Stimulated activated naive CD8-positive, alpha-beta T cell treated with anti-CD3 and anti-CD28 coated beads, Interleukin-15, amount 100 ng/mL, for 72 hours (primary cell): ENCODE measurements at regions not wholly inside any gene's neighbourhood (a gene's known extent, or its start where the extent isn't known, plus 50 kb on each side); places are given as distances from the start of the nearest gene placed in this dataset.
"Not testable (repeated sequence)": the region's sequence is repeated elsewhere in the genome, so short reads cannot be mapped to it uniquely, and the experiment has no call there.

Source experiments
- ATAC-seq: fragments of 150-1000 bp; cut with Tn5 transposase; 2 replicates; pipeline ENCODE4 v1.10.0; 2021; ENCODE audit warnings: mild to moderate bottlenecking, moderate library complexity
- DNase-seq, 2 donors: peaks; one replicate each; pipeline ENCODE4 v3.0.0; 2021 to 2022
- H3K27ac Mint-ChIP-seq, 2 donors: one replicate each; pipeline ENCODE4 v1.8.0; 2022; ENCODE audit warnings: mild to moderate bottlenecking in 2 of 2, mixed read lengths in 2 of 2, moderate library complexity in 2 of 2
- H3K27me3 Mint-ChIP-seq: one replicate; pipeline ENCODE4 v1.8.0; 2022; ENCODE audit warnings: mixed read lengths
- H3K4me1 Mint-ChIP-seq: one replicate; pipeline ENCODE4 v1.8.0; 2022; ENCODE audit warnings: mild to moderate bottlenecking, mixed read lengths
- H3K4me3 Mint-ChIP-seq, 2 donors: one replicate each; pipeline ENCODE4 v1.8.0; 2022; ENCODE audit warnings: mild to moderate bottlenecking in 2 of 2, mixed read lengths in 2 of 2, moderate library complexity in 1 of 2
- H3K9me3 Mint-ChIP-seq, 2 donors: one replicate each; pipeline ENCODE4 v1.8.0; 2022; ENCODE audit warnings: mixed read lengths in 2 of 2

GRCh38 chr16:35565626-35566025 lies 2106.2 kb downstream of the TP53TG3F start:
- H3K9me3 Mint-ChIP-seq, result peaks cover 8 to 39% of the 10 kb centered on the region in 2 donors
- no peaks in the 10 kb centered on the region for H3K27me3 Mint-ChIP-seq
- H3K27ac Mint-ChIP-seq, result no peak overlapping the region
- no peaks in the 10 kb centered on the region for H3K4me1 Mint-ChIP-seq
- no peak overlapping the region for H3K4me3 Mint-ChIP-seq
- ATAC-seq, result no peak
- no peak for DNase-seq

- no peak overlapping the region for H3K27ac Mint-ChIP-seq
- H3K27me3 Mint-ChIP-seq, result no peaks in the 10 kb centered on the region
- ATAC-seq (no peak), DNase-seq (no peak)
- H3K4me3 Mint-ChIP-seq, result no peak overlapping the region
- no peaks in the 10 kb centered on the region for H3K4me1 Mint-ChIP-seq
- H3K9me3 Mint-ChIP-seq, result peaks cover 4 to 46% of the 10 kb centered on the region in 2 donors
Measured at GRCh38 chr16:35569413-35569812, 2110.0 kb downstream of the TP53TG3F start.

- Mint-ChIP-seq H3K4me3 (no peak overlapping the region), H3K9me3 (peaks cover 4 to 46% of the 10 kb centered on the region in 2 donors), H3K27ac (no peak overlapping the region), H3K4me1 (no peaks in the 10 kb centered on the region), H3K27me3 (no peaks in the 10 kb centered on the region)
- ATAC-seq, result no peak
- DNase-seq, result no peak
Measured at GRCh38 chr16:35570946-35571345, 2111.5 kb downstream of the TP53TG3F start.

- ATAC-seq, result no peak
- no peak for DNase-seq
- no peak overlapping the region for H3K27ac Mint-ChIP-seq
- H3K27me3 Mint-ChIP-seq, result no peaks in the 10 kb centered on the region
- H3K4me3 Mint-ChIP-seq, result no peak overlapping the region
- peaks cover 4 to 55% of the 10 kb centered on the region in 2 donors for H3K9me3 Mint-ChIP-seq
- no peaks in the 10 kb centered on the region for H3K4me1 Mint-ChIP-seq
Measured at GRCh38 chr16:35572186-35572585, 2112.8 kb downstream of the TP53TG3F start.

GRCh38 chr16:35573407-35573806 lies 2114.0 kb downstream of the TP53TG3F start:
- H3K4me3 Mint-ChIP-seq, result no peak overlapping the region
- no peak overlapping the region for H3K27ac Mint-ChIP-seq
- peaks cover 10 to 60% of the 10 kb centered on the region in 2 donors for H3K9me3 Mint-ChIP-seq
- no peak for ATAC-seq
- H3K27me3 Mint-ChIP-seq, result no peaks in the 10 kb centered on the region
- no peak for DNase-seq
- H3K4me1 Mint-ChIP-seq, result no peaks in the 10 kb centered on the region

GRCh38 chr16:35574011-35574410 lies 2114.6 kb downstream of the TP53TG3F start:
- no peak overlapping the region for H3K27ac Mint-ChIP-seq
- no peaks in the 10 kb centered on the region for H3K4me1 Mint-ChIP-seq
- DNase-seq (no peak), ATAC-seq (no peak)
- H3K4me3 Mint-ChIP-seq, result no peak overlapping the region
- H3K27me3 Mint-ChIP-seq, result no peaks in the 10 kb centered on the region
- H3K9me3 Mint-ChIP-seq, result peaks cover 8 to 65% of the 10 kb centered on the region in 2 donors

GRCh38 chr16:35574454-35575431 lies 2115.3 kb downstream of the TP53TG3F start:
- peak; percentile 26 for ATAC-seq
- Mint-ChIP-seq H3K27me3 (no peaks in the 10 kb centered on the region), H3K4me3 (no peak overlapping the region), H3K9me3 (peaks cover 6 to 62% of the 10 kb centered on the region in 2 donors), H3K27ac (no peak overlapping the region), H3K4me1 (no peaks in the 10 kb centered on the region)
- DNase-seq, result no peak

- DNase-seq (no peak), ATAC-seq (no peak)
- Mint-ChIP-seq H3K9me3 (peaks cover 6 to 65% of the 10 kb centered on the region in 2 donors), H3K4me3 (no peak overlapping the region), H3K27me3 (no peaks in the 10 kb centered on the region), H3K4me1 (no peaks in the 10 kb centered on the region), H3K27ac (no peak overlapping the region)
Measured at GRCh38 chr16:35575432-35575821, 2116.0 kb downstream of the TP53TG3F start.

GRCh38 chr16:35585411-35585810 lies 2126.0 kb downstream of the TP53TG3F start:
- peaks cover 5 to 19% of the 10 kb centered on the region in 2 donors for H3K9me3 Mint-ChIP-seq
- no peak overlapping the region for H3K27ac Mint-ChIP-seq
- no peak for DNase-seq
- no peaks in the 10 kb centered on the region for H3K4me1 Mint-ChIP-seq
- H3K4me3 Mint-ChIP-seq, result no peak overlapping the region
- no peak for ATAC-seq
- H3K27me3 Mint-ChIP-seq, result no peaks in the 10 kb centered on the region

- peaks cover 10 to 12% of the 10 kb centered on the region in 2 donors for H3K9me3 Mint-ChIP-seq
- not testable (repeated sequence) for H3K27ac Mint-ChIP-seq, H3K27me3 Mint-ChIP-seq, H3K4me1 Mint-ChIP-seq, ATAC-seq, H3K4me3 Mint-ChIP-seq, DNase-seq
Measured at GRCh38 chr16:35590913-35591312, 2131.5 kb downstream of the TP53TG3F start.

- no peak for ATAC-seq
- H3K9me3 Mint-ChIP-seq, result peaks cover 32 to 44% of the 10 kb centered on the region in 2 donors
- no peak overlapping the region for H3K27ac Mint-ChIP-seq
Measured at GRCh38 chr16:35596467-35596866, 2137.1 kb downstream of the TP53TG3F start.

GRCh38 chr16:35598696-35599332 lies 2139.4 kb downstream of the TP53TG3F start:
- no peak overlapping the region for H3K4me3 Mint-ChIP-seq
- no peaks in the 10 kb centered on the region for H3K4me1 Mint-ChIP-seq
- H3K9me3 Mint-ChIP-seq, result peaks cover 25 to 40% of the 10 kb centered on the region in 2 donors
- H3K27me3 Mint-ChIP-seq, result no peaks in the 10 kb centered on the region
- no peak overlapping the region for H3K27ac Mint-ChIP-seq
- DNase-seq (no peak), ATAC-seq (no peak)

More at GRCh38 chr16:35596467-35596866, 2137.1 kb downstream of the TP53TG3F start:
- H3K4me1 Mint-ChIP-seq, result no peaks in the 10 kb centered on the region
- no peaks in the 10 kb centered on the region for H3K27me3 Mint-ChIP-seq
- H3K4me3 Mint-ChIP-seq, result no peak overlapping the region
- no peak for DNase-seq

- H3K27ac Mint-ChIP-seq, result peak overlapping the region in 1 of 2 donors; percentile 9
- no peaks in the 10 kb centered on the region for H3K4me1 Mint-ChIP-seq
- H3K4me3 Mint-ChIP-seq, result no peak overlapping the region
- no peaks in the 10 kb centered on the region for H3K27me3 Mint-ChIP-seq
- peaks cover 23 to 40% of the 10 kb centered on the region in 2 donors for H3K9me3 Mint-ChIP-seq
- no peak for DNase-seq
- no peak for ATAC-seq
Measured at GRCh38 chr16:35599429-35600160, 2140.2 kb downstream of the TP53TG3F start.

- peaks cover 23 to 40% of the 10 kb centered on the region in 2 donors for H3K9me3 Mint-ChIP-seq
- DNase-seq, H3K4me3 Mint-ChIP-seq, ATAC-seq, H3K27ac Mint-ChIP-seq, H3K27me3 Mint-ChIP-seq, H3K4me1 Mint-ChIP-seq: not testable (repeated sequence)
Measured at GRCh38 chr16:35600161-35600555, 2140.7 kb downstream of the TP53TG3F start.

- no peak overlapping the region for H3K4me3 Mint-ChIP-seq
- H3K9me3 Mint-ChIP-seq, result peaks cover 23 to 29% of the 10 kb centered on the region in 2 donors
- no peaks in the 10 kb centered on the region for H3K4me1 Mint-ChIP-seq
- ATAC-seq (no peak), DNase-seq (no peak)
- H3K27ac Mint-ChIP-seq, result no peak overlapping the region
- no peaks in the 10 kb centered on the region for H3K27me3 Mint-ChIP-seq
Measured at GRCh38 chr16:35602116-35602515, 2142.7 kb downstream of the TP53TG3F start.
